Cardiac septum (tissue), 1 donor: ENCODE measurements at regions not wholly inside any gene's neighbourhood (a gene's known extent, or its start where the extent isn't known, plus 50 kb on each side); places are given as distances from the start of the nearest gene placed in this dataset. TPM values are rescaled to one million over a fixed set of nuclear protein-coding genes. Genes with fewer than 3 reads are reported as not detected.

Experiments
- DNase-seq: peaks from one replicate; pipeline ENCODE4 v3.0.0-alpha.2; 2020; ENCODE audit warnings: low spot score
- intact Hi-C: fragments of 100-400 bp; cut with DNase I; formaldehyde crosslinking; loops from one replicate; pipeline ENCODE4 v1.14.0; 2022
- microRNA-seq: library from miRNA; unstranded; fragments of <30 nt; microRNA quantifications from one replicate; pipeline ENCODE4 v1.2.0, GENCODE V29; 2020
- donor health status: DM: no; HTN: no; CAD: no.

DNA sequence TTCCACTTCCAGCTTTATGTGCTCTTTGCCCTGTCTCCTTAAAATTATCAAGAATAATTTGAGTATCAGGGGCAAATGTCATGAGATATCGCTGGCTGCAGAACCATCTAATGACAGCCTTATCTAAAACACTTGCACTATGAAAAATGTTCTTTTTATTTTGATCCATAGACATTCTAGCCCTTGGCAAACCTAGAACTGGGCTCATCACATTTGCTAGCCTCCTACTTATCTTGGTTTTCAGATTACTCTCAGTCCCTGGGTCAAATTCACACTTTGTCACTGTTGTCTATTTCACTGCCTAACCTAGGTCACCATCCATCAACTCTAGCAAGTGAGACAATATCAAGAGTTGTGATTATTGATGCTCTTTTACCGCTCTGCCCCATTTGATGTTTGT, 59.9 kb upstream of the IPO9 start:
- intact Hi-C loops, result no loop called here
- DNase-seq, result no peak

DNA sequence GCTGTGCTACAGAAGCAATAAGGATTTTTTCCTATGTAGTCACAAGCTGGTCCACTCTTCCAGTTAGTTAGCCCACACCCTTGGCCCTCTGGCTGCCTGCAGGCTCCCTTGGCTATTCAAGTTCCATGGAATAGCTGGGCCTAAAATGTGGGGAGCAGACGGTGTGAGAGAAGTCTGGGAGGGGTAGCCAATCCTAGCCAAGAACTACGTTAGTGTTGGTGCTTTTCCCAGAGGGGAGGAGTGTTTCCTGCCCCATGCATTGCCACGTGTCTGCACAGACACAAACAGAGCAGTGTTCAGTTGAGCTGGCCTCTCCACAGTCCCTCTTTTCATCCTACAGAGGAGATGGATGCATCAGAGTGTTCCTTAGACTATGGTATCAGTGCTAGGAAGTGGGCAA, 59.0 kb upstream of the IPO9 start:
- intact Hi-C loops, result no loop called here
- no peak for DNase-seq

DNA sequence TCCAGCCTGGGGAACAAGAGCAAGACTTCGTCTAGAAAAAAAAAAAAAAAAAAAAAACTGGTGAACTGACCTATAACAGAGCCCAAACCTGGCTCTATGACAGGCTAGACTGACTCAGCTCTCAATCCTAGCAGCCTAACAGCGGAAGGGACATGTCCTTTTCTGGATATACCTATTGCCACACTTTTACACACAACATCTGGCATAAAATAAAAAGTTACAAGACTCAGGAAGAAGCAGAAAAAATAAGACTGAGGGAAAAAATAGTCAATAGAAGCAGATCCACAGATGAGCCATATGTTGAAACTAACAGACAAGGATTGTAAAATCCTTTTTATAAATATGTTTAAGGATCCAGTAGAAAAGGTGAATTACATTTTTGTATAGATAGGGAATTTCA, 57.5 kb upstream of the IPO9 start:
- no peak for DNase-seq
- intact Hi-C loops, result no loop called here

DNA sequence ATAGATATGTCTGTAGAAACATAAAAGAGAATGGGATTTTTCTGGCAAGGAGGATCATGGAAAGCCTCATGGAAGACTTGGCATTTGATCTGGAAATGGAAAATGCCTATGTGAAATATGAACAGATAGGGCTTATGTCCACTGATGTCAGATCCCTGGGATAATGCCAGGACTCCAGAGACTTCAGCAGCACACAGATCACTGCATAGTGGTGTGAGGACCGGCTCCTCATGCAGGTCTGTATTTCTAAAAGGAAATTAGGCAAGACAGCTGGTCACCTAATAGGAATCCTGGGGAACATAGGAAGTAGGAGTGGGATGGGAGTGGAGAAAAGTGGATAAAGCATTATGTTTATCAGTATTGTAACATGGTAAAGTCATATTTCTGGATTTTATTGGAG, 56.8 kb upstream of the IPO9 start:
- intact Hi-C loops, result no loop called here
- no peak for DNase-seq

DNA sequence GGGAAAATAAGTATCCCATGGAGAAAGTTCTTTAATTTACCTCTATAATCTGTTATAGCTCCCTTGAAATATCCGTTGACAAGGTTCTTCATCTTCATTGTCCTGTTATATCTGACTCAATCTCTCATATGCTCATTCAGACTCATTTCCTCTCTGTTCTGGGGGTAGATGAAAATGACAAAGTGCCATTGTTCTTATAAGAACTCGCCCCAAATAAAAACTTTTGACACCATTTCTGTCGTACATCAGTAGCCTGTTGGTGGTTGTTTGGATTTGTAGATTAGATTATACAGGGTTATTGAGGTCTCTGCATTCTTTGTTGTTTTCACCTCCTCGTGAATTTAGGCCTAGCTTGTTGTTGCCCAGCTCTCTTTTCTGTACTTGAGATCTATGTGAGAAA, 55.2 kb upstream of the IPO9 start:
- DNase-seq, result no peak
- intact Hi-C loops, result no loop called here

DNA sequence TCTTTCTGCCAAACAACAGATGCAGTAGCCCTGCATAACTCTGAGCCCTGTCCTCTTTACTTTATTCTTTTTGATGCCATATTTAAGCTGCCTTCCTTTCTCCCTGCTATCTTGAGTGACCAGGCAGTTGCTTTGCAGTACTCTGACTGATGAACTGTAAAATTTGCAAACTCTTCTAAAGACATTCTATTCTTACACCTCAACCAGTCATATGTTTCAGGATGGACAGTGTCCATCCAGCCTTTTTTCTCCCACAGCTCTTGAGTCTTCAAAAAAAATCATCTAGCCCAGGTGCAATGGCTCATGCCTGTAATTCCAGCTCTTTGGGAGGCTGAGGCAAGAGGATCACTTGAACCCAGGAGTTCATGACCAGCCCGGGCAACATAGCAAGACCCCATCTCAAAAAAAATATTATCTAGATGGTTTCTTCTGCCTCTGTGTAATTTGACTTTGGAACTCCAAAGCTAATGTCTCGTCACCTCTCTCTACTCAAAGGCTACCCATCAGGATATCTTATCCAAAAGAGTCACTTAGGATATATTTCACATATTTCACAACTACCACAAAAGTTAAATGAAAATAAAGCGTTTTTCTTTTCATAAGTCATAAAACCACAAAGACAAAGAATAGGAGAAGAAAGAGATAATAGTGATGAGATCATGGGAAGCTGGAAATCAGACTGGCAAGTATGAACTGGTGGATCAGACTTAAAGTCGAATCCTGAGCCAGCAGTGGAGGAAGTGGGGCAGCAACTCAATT, 54.6 kb upstream of the IPO9 start:
- no peak for DNase-seq
- intact Hi-C loops, result no loop called here

DNA sequence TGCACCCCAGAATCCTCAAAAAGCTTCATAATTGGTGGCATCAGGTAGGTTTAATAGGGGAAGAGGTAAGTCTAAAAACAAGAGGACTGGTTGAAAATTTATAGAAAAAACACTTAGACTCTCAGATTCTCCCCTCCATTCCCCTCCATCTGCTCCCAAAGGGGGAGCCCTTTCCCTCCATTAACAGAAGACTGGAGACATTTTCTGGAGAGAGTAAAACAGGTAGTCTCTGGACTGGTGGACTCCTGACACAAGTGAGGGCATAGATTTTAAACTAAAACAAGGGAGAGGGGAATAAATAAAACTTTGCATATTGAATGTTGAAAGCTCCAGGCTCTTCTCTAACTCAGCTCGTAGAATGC, 54.0 kb upstream of the IPO9 start:
- intact Hi-C loops, result no loop called here
- no peak for DNase-seq

DNA sequence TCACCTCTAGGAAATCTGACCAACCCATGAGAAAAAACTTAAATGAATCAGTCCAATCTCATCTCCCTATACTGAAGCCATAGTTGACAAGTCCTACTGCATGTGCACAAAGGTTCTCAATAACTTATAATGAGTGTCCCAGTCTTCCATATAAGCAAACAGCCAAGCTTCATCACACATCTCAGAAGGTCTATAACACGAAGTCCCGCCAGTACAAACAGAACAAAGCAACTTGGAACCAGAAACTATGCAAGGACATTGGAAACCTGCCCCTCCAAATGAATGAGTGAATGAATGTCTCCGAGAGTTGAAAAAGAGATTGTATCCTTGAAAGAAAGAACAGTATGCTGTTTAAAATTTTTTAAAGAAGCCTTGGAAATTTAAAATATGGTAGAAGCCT, 53.6 kb upstream of the IPO9 start:
- intact Hi-C loops, result no loop called here
- DNase-seq, result no peak

DNA sequence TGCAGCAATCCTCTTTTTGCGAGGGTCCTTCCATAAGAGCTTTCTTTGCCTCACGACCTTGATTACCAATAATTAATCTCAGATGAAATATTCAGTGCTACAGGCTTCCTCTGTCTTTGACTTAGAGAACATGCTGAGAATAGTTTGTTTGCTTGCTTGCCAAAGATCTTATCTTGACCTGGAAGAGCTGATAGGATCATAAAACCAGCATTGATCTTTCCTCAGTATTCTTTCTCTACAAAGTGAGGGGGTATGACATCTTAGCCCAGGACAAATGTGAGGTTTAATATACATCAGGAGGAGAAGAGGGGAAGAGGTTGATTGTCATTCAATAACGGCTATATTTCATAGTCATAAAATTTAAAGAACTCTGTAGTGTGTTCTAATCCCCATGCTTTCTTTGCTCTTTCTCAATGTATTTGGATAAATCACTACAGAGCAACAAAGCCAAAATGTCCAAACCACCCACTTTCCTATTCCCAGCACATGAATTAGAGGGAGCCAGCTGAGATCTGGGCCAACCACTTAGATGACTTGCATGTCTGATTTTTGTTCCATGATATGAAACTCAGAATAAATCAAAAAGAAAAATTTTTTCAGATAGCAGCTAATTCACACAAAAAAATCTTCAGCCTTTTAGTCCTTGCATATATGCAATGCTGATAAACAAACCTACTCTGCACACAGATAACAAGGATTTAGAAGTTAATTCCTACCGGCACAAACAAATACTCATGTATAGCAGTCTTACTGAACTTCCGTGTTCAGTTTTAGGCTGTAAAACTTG, 50.5 kb upstream of the IPO9 start:
- intact Hi-C loops, result no loop called here
- DNase-seq, result no peak

Small RNA genes lying in the stretch of these regions (microRNA-seq; reads per million reads assigned to microRNA genes)
- gene MIR5191, result not detected
